ENCODE measurements at regions not wholly inside any gene's neighbourhood (a gene's known extent, or its start where the extent isn't known, plus 50 kb on each side); places are given as distances from the start of the nearest gene placed in this dataset.

- DNase-seq (ENCODE audit: low read depth): no peak
These were observed 966.8 kb downstream of the BRINP3 start for GRCh38 chr1:189510827-189511226.

GRCh38 chr1:189513091-189513490, 964.6 kb downstream of the BRINP3 start:
- DNase-seq (ENCODE audit: low read depth): no peak

- DNase-seq (ENCODE audit: low read depth): no peak
These were observed 955.2 kb downstream of the BRINP3 start for GRCh38 chr1:189522441-189522840.

GRCh38 chr1:189524501-189524900, 953.2 kb downstream of the BRINP3 start:
- no peak for DNase-seq (ENCODE audit: low read depth)

GRCh38 chr1:189530162-189530561, 947.5 kb downstream of the BRINP3 start:
- no peak for DNase-seq (ENCODE audit: low read depth)

GRCh38 chr1:189538271-189538670, 939.4 kb downstream of the BRINP3 start:
- DNase-seq (ENCODE audit: low read depth): no peak

- DNase-seq (ENCODE audit: low read depth): no peak
These were observed 927.2 kb downstream of the BRINP3 start for GRCh38 chr1:189550498-189550897.

- DNase-seq (ENCODE audit: low read depth): no peak
These were observed 913.9 kb downstream of the BRINP3 start for GRCh38 chr1:189563784-189564183.

- no peak for DNase-seq (ENCODE audit: low read depth)
These were observed 909.8 kb downstream of the BRINP3 start for GRCh38 chr1:189567890-189568289.

- no peak for DNase-seq (ENCODE audit: low read depth)
These were observed 881.5 kb downstream of the BRINP3 start for GRCh38 chr1:189596197-189596596.

GRCh38 chr1:189597083-189597482, 880.6 kb downstream of the BRINP3 start:
- no peak for DNase-seq (ENCODE audit: low read depth)

- DNase-seq (ENCODE audit: low read depth): no peak
These were observed 872.4 kb downstream of the BRINP3 start for GRCh38 chr1:189605226-189605625.

GRCh38 chr1:189606047-189606446, 871.6 kb downstream of the BRINP3 start:
- no peak for DNase-seq (ENCODE audit: low read depth)

GRCh38 chr1:189606795-189607476, 870.7 kb downstream of the BRINP3 start:
- no peak for DNase-seq (ENCODE audit: low read depth)

GRCh38 chr1:189607477-189608096, 870.1 kb downstream of the BRINP3 start:
- no peak for DNase-seq (ENCODE audit: low read depth)

- DNase-seq (ENCODE audit: low read depth): no peak
These were observed 868.5 kb downstream of the BRINP3 start for GRCh38 chr1:189609167-189609566.

- no peak for DNase-seq (ENCODE audit: low read depth)
These were observed 860.8 kb downstream of the BRINP3 start for GRCh38 chr1:189616893-189617292.

GRCh38 chr1:189619682-189620332, 857.9 kb downstream of the BRINP3 start:
- no peak for DNase-seq (ENCODE audit: low read depth)

- DNase-seq (ENCODE audit: low read depth): no peak
These were observed 857.2 kb downstream of the BRINP3 start for GRCh38 chr1:189620471-189620870.

GRCh38 chr1:189623336-189623735, 854.3 kb downstream of the BRINP3 start:
- DNase-seq (ENCODE audit: low read depth): no peak

GRCh38 chr1:189627427-189627826, 850.2 kb downstream of the BRINP3 start:
- DNase-seq (ENCODE audit: low read depth): no peak

- DNase-seq (ENCODE audit: low read depth): no peak
These were observed 848.8 kb downstream of the BRINP3 start for GRCh38 chr1:189628857-189629256.

GRCh38 chr1:189633658-189634057, 844.0 kb downstream of the BRINP3 start:
- DNase-seq (ENCODE audit: low read depth): no peak

Measured in GM04504 (cell line).